ENCODE measurements at regions not wholly inside any gene's neighbourhood (a gene's known extent, or its start where the extent isn't known, plus 50 kb on each side); places are given as distances from the start of the nearest gene placed in this dataset.
"Not testable (repeated sequence)": the region's sequence is repeated elsewhere in the genome, so short reads cannot be mapped to it uniquely, and the experiment has no call there.

- no peak for DNase-seq (ENCODE audit: low spot score)
Measured at GRCh38 chr3:182138393-182138792, 426.7 kb downstream of the SOX2 start.

GRCh38 chr3:182139627-182140357, 428.1 kb downstream of the SOX2 start:
- no peak for DNase-seq (ENCODE audit: low spot score)

GRCh38 chr3:182142928-182143327, 431.2 kb downstream of the SOX2 start:
- no peak for DNase-seq (ENCODE audit: low spot score)

GRCh38 chr3:182143903-182144302, 432.2 kb downstream of the SOX2 start:
- no peak for DNase-seq (ENCODE audit: low spot score)

- DNase-seq (ENCODE audit: low spot score): no peak
Measured at GRCh38 chr3:182148360-182148759, 436.6 kb downstream of the SOX2 start.

- no peak for DNase-seq (ENCODE audit: low spot score)
Measured at GRCh38 chr3:182149594-182149993, 437.9 kb downstream of the SOX2 start.

- not testable (repeated sequence) for DNase-seq (ENCODE audit: low spot score)
Measured at GRCh38 chr3:182156326-182156725, 444.6 kb downstream of the SOX2 start.

GRCh38 chr3:182165234-182165633, 453.5 kb downstream of the SOX2 start:
- no peak for DNase-seq (ENCODE audit: low spot score)

- no peak for DNase-seq (ENCODE audit: low spot score)
Measured at GRCh38 chr3:182172534-182172933, 460.8 kb downstream of the SOX2 start.

GRCh38 chr3:182178488-182179200, 466.9 kb downstream of the SOX2 start:
- DNase-seq (ENCODE audit: low spot score): no peak

- no peak for DNase-seq (ENCODE audit: low spot score)
Measured at GRCh38 chr3:182179631-182180030, 467.9 kb downstream of the SOX2 start.

GRCh38 chr3:182180654-182181385, 469.1 kb downstream of the SOX2 start:
- DNase-seq (ENCODE audit: low spot score): no peak

- no peak for DNase-seq (ENCODE audit: low spot score)
Measured at GRCh38 chr3:182182531-182182968, 470.8 kb downstream of the SOX2 start.

- no peak for DNase-seq (ENCODE audit: low spot score)
Measured at GRCh38 chr3:182183716-182184430, 472.1 kb downstream of the SOX2 start.

GRCh38 chr3:182185313-182185712, 473.6 kb downstream of the SOX2 start:
- DNase-seq (ENCODE audit: low spot score): no peak

GRCh38 chr3:182190056-182190455, 478.3 kb downstream of the SOX2 start:
- no peak for DNase-seq (ENCODE audit: low spot score)

GRCh38 chr3:182198345-182198744, 486.6 kb downstream of the SOX2 start:
- no peak for DNase-seq (ENCODE audit: low spot score)

- DNase-seq (ENCODE audit: low spot score): no peak
Measured at GRCh38 chr3:182201456-182202168, 489.9 kb downstream of the SOX2 start.

GRCh38 chr3:182212479-182213076, 500.9 kb downstream of the SOX2 start:
- DNase-seq (ENCODE audit: low spot score): no peak

- no peak for DNase-seq (ENCODE audit: low spot score)
Measured at GRCh38 chr3:182214416-182214815, 502.7 kb downstream of the SOX2 start.

GRCh38 chr3:182215881-182216280, 504.2 kb downstream of the SOX2 start:
- no peak for DNase-seq (ENCODE audit: low spot score)
